C4-2B (cell line): ENCODE measurements at regions not wholly inside any gene's neighbourhood (a gene's known extent, or its start where the extent isn't known, plus 50 kb on each side); places are given as distances from the start of the nearest gene placed in this dataset.

ENCODE experiments used
- H3K27ac ChIP-seq: fragments of 450-650 bp; 2 replicates; pipeline ENCODE4 v1.5.1; 2017
- CTCF ChIP-seq: fragments of 450-650 bp; conservative IDR thresholded peaks from 2 replicates; pipeline ENCODE4 v1.5.1; 2017; ENCODE audit warnings: mild to moderate bottlenecking
- ZFX ChIP-seq: fragments of 450-650 bp; IDR thresholded peaks from 2 replicates; pipeline ENCODE4 v1.6.1; 2017

GRCh38 chr7:41294556-41295454 lies 408.1 kb downstream of the INHBA start:
- TF ChIP-seq ZFX (no peak), CTCF (no peak)
- H3K27ac ChIP-seq = no peak overlapping the region

- H3K27ac ChIP-seq = no peak overlapping the region
- TF ChIP-seq CTCF (no peak), ZFX (no peak)
Measured at GRCh38 chr7:41292487-41292886, 410.4 kb downstream of the INHBA start.

GRCh38 chr7:41287559-41288335 lies 415.1 kb downstream of the INHBA start:
- no peak overlapping the region for H3K27ac ChIP-seq
- TF ChIP-seq ZFX (no peak), CTCF (no peak)

GRCh38 chr7:41280491-41280890 lies 422.4 kb downstream of the INHBA start:
- TF ChIP-seq ZFX (no peak), CTCF (no peak)
- no peak overlapping the region for H3K27ac ChIP-seq

GRCh38 chr7:41277561-41277960 lies 425.3 kb downstream of the INHBA start:
- TF ChIP-seq CTCF = no peak
- TF ChIP-seq ZFX = no peak
- no peak overlapping the region for H3K27ac ChIP-seq

GRCh38 chr7:41275255-41275654 lies 427.6 kb downstream of the INHBA start:
- H3K27ac ChIP-seq = no peak overlapping the region
- no peak for TF ChIP-seq ZFX

GRCh38 chr7:41274179-41274578 lies 428.7 kb downstream of the INHBA start:
- TF ChIP-seq ZFX (no peak), CTCF (no peak)

More at GRCh38 chr7:41274179-41274578, 428.7 kb downstream of the INHBA start:
- H3K27ac ChIP-seq = no peak overlapping the region
